ENCODE measurements at regions not wholly inside any gene's neighbourhood (a gene's known extent, or its start where the extent isn't known, plus 50 kb on each side); places are given as distances from the start of the nearest gene placed in this dataset.

DNA sequence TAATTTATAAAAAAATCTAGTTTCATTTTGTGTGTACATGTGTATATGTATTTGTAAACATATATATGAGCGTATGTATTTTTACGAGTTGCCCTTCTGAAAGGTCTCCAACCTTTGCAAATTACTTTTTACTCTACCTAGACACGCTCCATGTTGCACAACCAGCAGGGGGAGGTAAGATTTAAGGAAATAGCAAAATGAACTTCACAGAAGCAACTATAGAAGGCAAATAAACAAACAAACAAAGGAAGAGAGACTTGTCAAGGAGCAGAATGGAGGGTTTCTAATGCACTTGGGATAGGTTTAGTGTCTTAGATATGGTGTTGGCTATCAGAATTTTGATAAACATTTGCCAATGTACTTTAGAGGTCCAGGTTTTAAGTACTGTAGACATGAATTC, 820.5 kb upstream of the POU3F3 start:
- BruUV-seq (replicated peaks) = no TSS peak
- intact Hi-C loops (cut with micrococcal nuclease) = no loop called here
- no peak overlapping the region for H2AFZ ChIP-seq (ENCODE audit: low read depth, low read length, poor library complexity, severe bottlenecking)
- ATAC-seq (no peak), DNase-seq (ENCODE audit: low read depth, low spot score) (no peak)
- no peaks in the 10 kb centered on the region for H3K27me3 ChIP-seq (ENCODE audit: insufficient read depth, low read length)
- RAD21 ChIA-PET (ENCODE audit: low non-redundant PET in 1 of 2, low total read pairs in 2 of 2, uncharacterized antibody in 2 of 2, unreplicated experiment in 2 of 2) = no interaction called here
- TF ChIP-seq EZH2 (IDR thresholded peaks at IDR 0.05) (no peak), JUND (IDR thresholded peaks at IDR 0.05) (no peak), POLR2A (IDR thresholded peaks at IDR 0.05; ENCODE audit: borderline replicate concordance, extremely low read depth, insufficient read depth, insufficient read length) (no peak)
- no peaks in the 10 kb centered on the region for H4K20me1 ChIP-seq (ENCODE audit: insufficient read depth)
- POLR2A ChIA-PET = no interaction called here
- CTCF ChIA-PET = no interaction called here
- H3K9ac ChIP-seq (ENCODE audit: low read length) = no peak overlapping the region
- H3K36me3 ChIP-seq (ENCODE audit: control insufficient read depth in 1 of 2, insufficient read depth in 2 of 2, low read length in 2 of 2) = no peaks in the 10 kb centered on the region
- H3K4me1 ChIP-seq (ENCODE audit: control insufficient read depth in 1 of 2, insufficient read depth in 2 of 2, low read length in 2 of 2) = no peaks in the 10 kb centered on the region
- no peak overlapping the region for H3K4me3 ChIP-seq (replicated peaks in 1 of 2; ENCODE audit: low read depth in 1 of 2, low read length in 2 of 2)
- no peak overlapping the region for H3K27ac ChIP-seq (ENCODE audit: low read depth, low read length)
- H3K4me2 ChIP-seq (ENCODE audit: low read length) = no peak overlapping the region
- H3K9me2 ChIP-seq (ENCODE audit: insufficient read depth) = no peaks in the 10 kb centered on the region
- H3K79me2 ChIP-seq (ENCODE audit: insufficient read depth, low read length) = no peaks in the 10 kb centered on the region
- peaks cover 18 to 28% of the 10 kb centered on the region in 2 experiments; a peak in 2 of 4 replicates for H3K9me3 ChIP-seq (ENCODE audit: control insufficient read depth in 1 of 2, insufficient read depth in 1 of 2, low read depth in 1 of 2, low read length in 2 of 2)

DNA sequence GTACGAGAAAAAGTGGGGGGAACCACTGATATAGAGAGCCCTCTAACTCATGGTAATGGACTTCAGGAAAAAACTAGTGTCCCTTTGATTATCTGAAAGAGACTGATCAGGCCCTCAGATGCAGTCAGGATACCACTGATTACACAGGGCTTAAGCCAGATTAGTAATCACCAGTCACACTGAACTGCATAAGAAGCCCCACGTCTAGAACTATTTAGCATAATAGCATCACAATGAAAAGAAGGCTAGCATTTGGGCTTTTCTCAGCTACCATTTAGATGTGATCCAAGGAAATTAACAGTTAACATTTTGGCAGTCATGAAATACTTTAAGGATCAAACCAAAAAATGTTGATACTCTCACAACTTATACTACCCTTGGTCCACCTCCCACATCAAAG, 813.1 kb upstream of the POU3F3 start:
- ChIA-PET CTCF (no interaction called here), POLR2A (no interaction called here), RAD21 (ENCODE audit: low non-redundant PET in 1 of 2, low total read pairs in 2 of 2, uncharacterized antibody in 2 of 2, unreplicated experiment in 2 of 2) (no interaction called here)
- H3K79me2 ChIP-seq (ENCODE audit: insufficient read depth, low read length) = no peaks in the 10 kb centered on the region
- no peaks in the 10 kb centered on the region for H3K36me3 ChIP-seq (ENCODE audit: control insufficient read depth in 1 of 2, insufficient read depth in 2 of 2, low read length in 2 of 2)
- no peak overlapping the region for H2AFZ ChIP-seq (ENCODE audit: low read depth, low read length, poor library complexity, severe bottlenecking)
- ATAC-seq (no peak), DNase-seq (ENCODE audit: low read depth, low spot score) (no peak)
- H3K27ac ChIP-seq (ENCODE audit: low read depth, low read length) = no peak overlapping the region
- H3K4me3 ChIP-seq (replicated peaks in 1 of 2; ENCODE audit: low read depth in 1 of 2, low read length in 2 of 2) = no peak overlapping the region
- no TSS peak for BruUV-seq (replicated peaks)
- intact Hi-C loops (cut with micrococcal nuclease) = no loop called here
- H3K4me1 ChIP-seq (ENCODE audit: control insufficient read depth in 1 of 2, insufficient read depth in 2 of 2, low read length in 2 of 2) = no peaks in the 10 kb centered on the region
- no peak overlapping the region for H3K9ac ChIP-seq (ENCODE audit: low read length)
- H4K20me1 ChIP-seq (ENCODE audit: insufficient read depth) = no peaks in the 10 kb centered on the region
- H3K9me2 ChIP-seq (ENCODE audit: insufficient read depth) = no peaks in the 10 kb centered on the region
- peaks cover 16 to 37% of the 10 kb centered on the region in 2 experiments; a peak in 2 of 4 replicates for H3K9me3 ChIP-seq (ENCODE audit: control insufficient read depth in 1 of 2, insufficient read depth in 1 of 2, low read depth in 1 of 2, low read length in 2 of 2)
- H3K4me2 ChIP-seq (ENCODE audit: low read length) = no peak overlapping the region
- H3K27me3 ChIP-seq (ENCODE audit: insufficient read depth, low read length) = no peaks in the 10 kb centered on the region
- no peak for TF ChIP-seq EZH2phosphoT487 (IDR thresholded peaks at IDR 0.05; ENCODE audit: borderline replicate concordance)
- TF ChIP-seq, protein P1, sequence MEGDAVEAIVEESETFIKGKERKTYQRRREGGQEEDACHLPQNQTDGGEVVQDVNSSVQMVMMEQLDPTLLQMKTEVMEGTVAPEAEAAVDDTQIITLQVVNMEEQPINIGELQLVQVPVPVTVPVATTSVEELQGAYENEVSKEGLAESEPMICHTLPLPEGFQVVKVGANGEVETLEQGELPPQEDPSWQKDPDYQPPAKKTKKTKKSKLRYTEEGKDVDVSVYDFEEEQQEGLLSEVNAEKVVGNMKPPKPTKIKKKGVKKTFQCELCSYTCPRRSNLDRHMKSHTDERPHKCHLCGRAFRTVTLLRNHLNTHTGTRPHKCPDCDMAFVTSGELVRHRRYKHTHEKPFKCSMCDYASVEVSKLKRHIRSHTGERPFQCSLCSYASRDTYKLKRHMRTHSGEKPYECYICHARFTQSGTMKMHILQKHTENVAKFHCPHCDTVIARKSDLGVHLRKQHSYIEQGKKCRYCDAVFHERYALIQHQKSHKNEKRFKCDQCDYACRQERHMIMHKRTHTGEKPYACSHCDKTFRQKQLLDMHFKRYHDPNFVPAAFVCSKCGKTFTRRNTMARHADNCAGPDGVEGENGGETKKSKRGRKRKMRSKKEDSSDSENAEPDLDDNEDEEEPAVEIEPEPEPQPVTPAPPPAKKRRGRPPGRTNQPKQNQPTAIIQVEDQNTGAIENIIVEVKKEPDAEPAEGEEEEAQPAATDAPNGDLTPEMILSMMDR (IDR thresholded peaks at IDR 0.05 in 2 of 3, conservative IDR thresholded peaks at IDR 0.05 in 1 of 3; ENCODE audit: borderline replicate concordance in 1 of 3, insufficient read depth in 1 of 3, low read depth in 2 of 3, low read length in 2 of 3) = no peak
- TF ChIP-seq SRF (IDR thresholded peaks at IDR 0.05; ENCODE audit: low read depth) = no peak
- TF ChIP-seq FOSL1 (IDR thresholded peaks at IDR 0.05; ENCODE audit: low read depth) = no peak
- TF ChIP-seq YY1 (IDR thresholded peaks at IDR 0.05; ENCODE audit: extremely low read depth, insufficient replicate concordance, low read depth, low read length) = no peak
- TF ChIP-seq SP1 (IDR thresholded peaks at IDR 0.05; ENCODE audit: low read depth) = no peak
- TF ChIP-seq, protein P2, sequence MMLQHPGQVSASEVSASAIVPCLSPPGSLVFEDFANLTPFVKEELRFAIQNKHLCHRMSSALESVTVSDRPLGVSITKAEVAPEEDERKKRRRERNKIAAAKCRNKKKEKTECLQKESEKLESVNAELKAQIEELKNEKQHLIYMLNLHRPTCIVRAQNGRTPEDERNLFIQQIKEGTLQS (IDR thresholded peaks at IDR 0.05) = no peak
- no peak for TF ChIP-seq EGR1 (IDR thresholded peaks at IDR 0.05; ENCODE audit: low read depth)
- TF ChIP-seq POLR2A (IDR thresholded peaks at IDR 0.05; ENCODE audit: borderline replicate concordance, extremely low read depth, insufficient read depth, insufficient read length) = no peak
- TF ChIP-seq JUND (IDR thresholded peaks at IDR 0.05) = no peak
- TF ChIP-seq, protein P3, sequence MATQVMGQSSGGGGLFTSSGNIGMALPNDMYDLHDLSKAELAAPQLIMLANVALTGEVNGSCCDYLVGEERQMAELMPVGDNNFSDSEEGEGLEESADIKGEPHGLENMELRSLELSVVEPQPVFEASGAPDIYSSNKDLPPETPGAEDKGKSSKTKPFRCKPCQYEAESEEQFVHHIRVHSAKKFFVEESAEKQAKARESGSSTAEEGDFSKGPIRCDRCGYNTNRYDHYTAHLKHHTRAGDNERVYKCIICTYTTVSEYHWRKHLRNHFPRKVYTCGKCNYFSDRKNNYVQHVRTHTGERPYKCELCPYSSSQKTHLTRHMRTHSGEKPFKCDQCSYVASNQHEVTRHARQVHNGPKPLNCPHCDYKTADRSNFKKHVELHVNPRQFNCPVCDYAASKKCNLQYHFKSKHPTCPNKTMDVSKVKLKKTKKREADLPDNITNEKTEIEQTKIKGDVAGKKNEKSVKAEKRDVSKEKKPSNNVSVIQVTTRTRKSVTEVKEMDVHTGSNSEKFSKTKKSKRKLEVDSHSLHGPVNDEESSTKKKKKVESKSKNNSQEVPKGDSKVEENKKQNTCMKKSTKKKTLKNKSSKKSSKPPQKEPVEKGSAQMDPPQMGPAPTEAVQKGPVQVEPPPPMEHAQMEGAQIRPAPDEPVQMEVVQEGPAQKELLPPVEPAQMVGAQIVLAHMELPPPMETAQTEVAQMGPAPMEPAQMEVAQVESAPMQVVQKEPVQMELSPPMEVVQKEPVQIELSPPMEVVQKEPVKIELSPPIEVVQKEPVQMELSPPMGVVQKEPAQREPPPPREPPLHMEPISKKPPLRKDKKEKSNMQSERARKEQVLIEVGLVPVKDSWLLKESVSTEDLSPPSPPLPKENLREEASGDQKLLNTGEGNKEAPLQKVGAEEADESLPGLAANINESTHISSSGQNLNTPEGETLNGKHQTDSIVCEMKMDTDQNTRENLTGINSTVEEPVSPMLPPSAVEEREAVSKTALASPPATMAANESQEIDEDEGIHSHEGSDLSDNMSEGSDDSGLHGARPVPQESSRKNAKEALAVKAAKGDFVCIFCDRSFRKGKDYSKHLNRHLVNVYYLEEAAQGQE (IDR thresholded peaks at IDR 0.05; ENCODE audit: low read depth) = no peak
- no peak for TF ChIP-seq POLR2AphosphoS5 (IDR thresholded peaks at IDR 0.05; ENCODE audit: low read depth, low read length)
- no peak for TF ChIP-seq TCF7L2 (IDR thresholded peaks at IDR 0.05; ENCODE audit: borderline replicate concordance, extremely low read depth, insufficient read depth, insufficient read length)
- TF ChIP-seq ELF1 (IDR thresholded peaks at IDR 0.05; ENCODE audit: borderline replicate concordance, low read depth) = no peak
- no peak for TF ChIP-seq ZNF274 (IDR thresholded peaks at IDR 0.05; ENCODE audit: low read depth, low read length)
